T-cell (primary cell): ENCODE measurements at regions not wholly inside any gene's neighbourhood (a gene's known extent, or its start where the extent isn't known, plus 50 kb on each side); places are given as distances from the start of the nearest gene placed in this dataset.
"Not testable (repeated sequence)": the region's sequence is repeated elsewhere in the genome, so short reads cannot be mapped to it uniquely, and the experiment has no call there.

ENCODE experiments used
- ATAC-seq, 4 experiments: fragments of 200-7000 bp in 3 of 4; fragments of 150-1000 bp in 1 of 4; cut with Tn5 transposase; replicated peaks in 1 of 4; 1 replicate in 3 of 4; 2 replicates in 1 of 4; pipeline ENCODE4 v1.10.0; 2021; ENCODE audit warnings: moderate library complexity in 3 of 4, mild to moderate bottlenecking in 2 of 4, moderate number of reproducible peaks in 1 of 4
- CTCF ChIA-PET, 2 donors: fragments of 300-600 bp; sonication (Branson Sonifier 250); formaldehyde crosslinking; loops; one replicate each; lab custom pipeline; 2022; ENCODE audit warnings: antibody characterized with exemption in 2 of 2; lab: Charles Lee
- POLR2A ChIA-PET, 2 donors: fragments of 300-600 bp; sonication (Branson Sonifier 250); formaldehyde crosslinking; loops; one replicate each; lab custom pipeline; 2022; ENCODE audit warnings: antibody characterized with exemption in 2 of 2; lab: Charles Lee
- DNase-seq, 35 experiments: peaks; one replicate each; pipeline versions ENCODE4 v3.0.0 to v3.0.0-alpha.2; 2013 to 2023
- H3K27ac ChIP-seq: one replicate; pipeline ENCODE4 v1.5.1; 2013; ENCODE audit warnings: low read length
- H3K27me3 ChIP-seq, 2 experiments: replicated peaks in 1 of 2; 1 replicate in 1 of 2; 2 replicates in 1 of 2; pipeline versions ENCODE4 v1.6.1 to v1.7.0; 2013; ENCODE audit warnings: low read length in 1 of 2, mixed read lengths in 1 of 2; ENCODE audit not compliant: control insufficient read depth in 2 of 2, insufficient read depth in 2 of 2; ENCODE audit errors: extremely low read depth in 1 of 2
- H3K36me3 ChIP-seq, 2 donors: 1 replicate in 1 of 2; 2 replicates in 1 of 2; pipeline versions ENCODE4 v1.6.1 to v1.7.0; 2013; ENCODE audit warnings: low read length in 1 of 2; ENCODE audit not compliant: control insufficient read depth in 2 of 2, insufficient read depth in 1 of 2; ENCODE audit errors: extremely low read depth in 1 of 2
- H3K4me1 ChIP-seq, 2 experiments: 1 replicate in 1 of 2; 2 replicates in 1 of 2; pipeline versions ENCODE4 v1.6.1 to v1.7.0; 2013; ENCODE audit warnings: low read length in 2 of 2, mixed read lengths in 1 of 2; ENCODE audit not compliant: insufficient read depth in 2 of 2, control insufficient read depth in 1 of 2; ENCODE audit errors: extremely low read depth in 1 of 2
- H3K4me3 ChIP-seq, 2 donors: 1 replicate in 1 of 2; 2 replicates in 1 of 2; pipeline versions ENCODE4 v1.5.1 to v1.7.0; 2013; ENCODE audit warnings: mild to moderate bottlenecking in 2 of 2, low read length in 1 of 2, moderate library complexity in 1 of 2; ENCODE audit not compliant: control insufficient read depth in 1 of 2; ENCODE audit errors: extremely low read depth in 1 of 2
- H3K9me3 ChIP-seq: 2 replicates; pipeline ENCODE4 v1.7.0; 2013
- H3K27ac Mint-ChIP-seq, 2 donors: one replicate each; pipeline ENCODE4 v1.8.0; 2020 to 2021; ENCODE audit warnings: mild to moderate bottlenecking in 2 of 2, mixed read lengths in 2 of 2
- H3K27me3 Mint-ChIP-seq, 2 donors: one replicate each; pipeline ENCODE4 v1.8.0; 2021 to 2022; ENCODE audit warnings: mixed read lengths in 2 of 2
- H3K36me3 Mint-ChIP-seq: one replicate; pipeline ENCODE4 v1.8.0; 2021; ENCODE audit warnings: mixed read lengths
- H3K4me1 Mint-ChIP-seq, 3 donors: one replicate each; pipeline ENCODE4 v1.8.0; 2020 to 2022; ENCODE audit warnings: mixed read lengths in 3 of 3, mild to moderate bottlenecking in 1 of 3
- H3K4me3 Mint-ChIP-seq, 3 donors: one replicate each; pipeline ENCODE4 v1.8.0; 2020 to 2022; ENCODE audit warnings: mild to moderate bottlenecking in 3 of 3, mixed read lengths in 3 of 3, moderate library complexity in 3 of 3
- H3K9me3 Mint-ChIP-seq, 3 donors: one replicate each; pipeline ENCODE4 v1.8.0; 2020 to 2022; ENCODE audit warnings: mixed read lengths in 3 of 3
- WGBS: methylation state at CpG from one replicate; pipeline ENCODE4 v1.1.5; 2013; ENCODE audit warnings: missing lambda C conversion rate; ENCODE audit not compliant: insufficient coverage; 5-methylcytosine and 5-hydroxymethylcytosine counted together

DNA sequence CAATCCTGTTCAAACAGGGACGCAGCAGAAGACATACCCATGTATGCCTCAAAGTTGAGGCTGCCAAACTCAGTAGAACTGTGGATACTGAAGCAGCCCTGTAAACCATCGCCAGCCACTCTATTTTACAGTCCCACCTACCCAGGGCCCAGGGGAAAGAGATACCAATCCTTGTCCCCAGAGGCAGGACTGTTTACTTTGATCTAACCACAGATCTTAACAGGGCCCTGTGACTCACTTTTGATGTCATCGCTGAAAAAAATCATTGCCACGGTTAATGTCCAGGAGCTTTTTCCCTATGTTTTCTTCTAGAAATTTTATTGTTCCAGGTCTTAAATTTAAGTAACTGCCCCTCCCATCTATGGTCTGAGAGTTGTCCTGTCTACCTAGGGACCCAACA, 538.4 kb upstream of the NCAM2 start:
- Mint-ChIP-seq H3K36me3 (no peaks in the 10 kb centered on the region), H3K4me1 (no peaks in the 10 kb centered on the region), H3K9me3 (peaks cover 6 to 11% (median 7%) of the 10 kb centered on the region in 3 donors), H3K4me3 (no peak overlapping the region), H3K27me3 (no peaks in the 10 kb centered on the region), H3K27ac (no peak overlapping the region)
- 79% methylated on average over 2 of the region's 4 CpGs for WGBS
- Histone ChIP-seq H3K27me3 (no peaks in the 10 kb centered on the region), H3K9me3 (no peaks in the 10 kb centered on the region), H3K27ac (no peak overlapping the region), H3K4me3 (no peak overlapping the region), H3K36me3 (no peaks in the 10 kb centered on the region), H3K4me1 (no peaks in the 10 kb centered on the region)
- ATAC-seq (no peak), DNase-seq (no peak)
- ChIA-PET CTCF (no interaction called here), POLR2A (no interaction called here)

GRCh38 chr21:20463362-20463761, 534.8 kb upstream of the NCAM2 start:
- DNase-seq = no peak
- no peak overlapping the region for H3K27ac ChIP-seq
- no peaks in the 10 kb centered on the region for H3K27me3 ChIP-seq
- Mint-ChIP-seq H3K4me3 (no peak overlapping the region), H3K4me1 (no peaks in the 10 kb centered on the region), H3K36me3 (no peaks in the 10 kb centered on the region), H3K27ac (no peak overlapping the region), H3K27me3 (no peaks in the 10 kb centered on the region), H3K9me3 (peaks cover 6 to 13% (median 10%) of the 10 kb centered on the region in 3 donors)
- H3K4me1 ChIP-seq = no peaks in the 10 kb centered on the region
- ATAC-seq = no peak
- no peaks in the 10 kb centered on the region for H3K9me3 ChIP-seq
- ChIA-PET POLR2A (no interaction called here), CTCF (no interaction called here)
- no peak overlapping the region for H3K4me3 ChIP-seq
- no peaks in the 10 kb centered on the region for H3K36me3 ChIP-seq

DNA sequence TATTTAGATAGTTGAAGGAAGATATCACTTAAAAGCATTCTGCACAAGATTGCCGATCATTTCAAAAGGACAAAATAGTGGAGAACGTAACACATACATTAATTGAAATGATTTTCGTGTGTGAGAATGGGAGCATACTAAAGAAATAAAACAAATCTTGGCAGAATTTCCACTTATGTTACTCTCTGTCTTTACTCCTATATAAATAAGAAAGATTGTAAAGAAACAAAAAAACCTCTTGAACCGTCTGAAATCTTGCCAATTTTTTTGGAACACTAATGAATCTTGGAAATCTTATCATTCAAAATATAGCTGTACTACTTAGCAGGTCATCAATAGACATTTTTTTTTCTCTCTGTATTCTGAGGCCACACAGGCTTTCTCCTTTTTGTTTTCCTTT, 528.8 kb upstream of the NCAM2 start:
- CTCF ChIA-PET = no interaction called here
- H3K9me3 ChIP-seq = no peaks in the 10 kb centered on the region

GRCh38 chr21:20486303-20486702, 511.9 kb upstream of the NCAM2 start:
- no peaks in the 10 kb centered on the region for H3K36me3 Mint-ChIP-seq
- ChIA-PET POLR2A (interaction anchor here in 1 of 2 donors (0.6 kb wide), 1 partner anchor 684 kb away, joined by 3 read pairs; no protein-coding TSS in a partner anchor), CTCF (no interaction called here)
- no peaks in the 10 kb centered on the region for H3K4me1 Mint-ChIP-seq
- Histone ChIP-seq H3K36me3 (no peaks in the 10 kb centered on the region), H3K4me1 (no peaks in the 10 kb centered on the region), H3K27ac (no peak overlapping the region), H3K9me3 (no peaks in the 10 kb centered on the region), H3K4me3 (no peak overlapping the region), H3K27me3 (no peaks in the 10 kb centered on the region)
- ATAC-seq (no peak), DNase-seq (no peak)
- no peak overlapping the region for H3K4me3 Mint-ChIP-seq
- no peaks in the 10 kb centered on the region for H3K27me3 Mint-ChIP-seq
- H3K9me3 Mint-ChIP-seq = peaks cover 0 to 9% (median 0%) of the 10 kb centered on the region in 3 donors
- no peak overlapping the region for H3K27ac Mint-ChIP-seq

More for the DNA sequence above, 528.8 kb upstream of the NCAM2 start:
- DNase-seq (no peak), ATAC-seq (no peak)
- H3K4me3 Mint-ChIP-seq = no peak overlapping the region
- Histone ChIP-seq H3K4me3 (no peak overlapping the region), H3K27me3 (no peaks in the 10 kb centered on the region), H3K36me3 (no peaks in the 10 kb centered on the region), H3K27ac (no peak overlapping the region), H3K4me1 (no peaks in the 10 kb centered on the region)
- H3K27me3 Mint-ChIP-seq = no peaks in the 10 kb centered on the region
- 50% methylated on average over 1 of the region's 4 CpGs for WGBS
- POLR2A ChIA-PET = no interaction called here
- no peaks in the 10 kb centered on the region for H3K36me3 Mint-ChIP-seq
- H3K27ac Mint-ChIP-seq = no peak overlapping the region
- no peaks in the 10 kb centered on the region for H3K4me1 Mint-ChIP-seq
- peaks cover 0 to 8% (median 4%) of the 10 kb centered on the region in 3 donors for H3K9me3 Mint-ChIP-seq

GRCh38 chr21:20502915-20503314, 495.3 kb upstream of the NCAM2 start:
- ATAC-seq, POLR2A ChIA-PET, H3K27me3 ChIP-seq, H3K27ac Mint-ChIP-seq, H3K4me3 ChIP-seq, H3K4me1 ChIP-seq, H3K4me1 Mint-ChIP-seq, H3K4me3 Mint-ChIP-seq, CTCF ChIA-PET, H3K36me3 Mint-ChIP-seq, DNase-seq, H3K27me3 Mint-ChIP-seq, H3K27ac ChIP-seq, H3K36me3 ChIP-seq, H3K9me3 ChIP-seq: not testable (repeated sequence)
- H3K9me3 Mint-ChIP-seq = peaks cover 25 to 54% (median 35%) of the 10 kb centered on the region in 3 donors
- 71% methylated on average over 2 of the region's 3 CpGs for WGBS

DNA sequence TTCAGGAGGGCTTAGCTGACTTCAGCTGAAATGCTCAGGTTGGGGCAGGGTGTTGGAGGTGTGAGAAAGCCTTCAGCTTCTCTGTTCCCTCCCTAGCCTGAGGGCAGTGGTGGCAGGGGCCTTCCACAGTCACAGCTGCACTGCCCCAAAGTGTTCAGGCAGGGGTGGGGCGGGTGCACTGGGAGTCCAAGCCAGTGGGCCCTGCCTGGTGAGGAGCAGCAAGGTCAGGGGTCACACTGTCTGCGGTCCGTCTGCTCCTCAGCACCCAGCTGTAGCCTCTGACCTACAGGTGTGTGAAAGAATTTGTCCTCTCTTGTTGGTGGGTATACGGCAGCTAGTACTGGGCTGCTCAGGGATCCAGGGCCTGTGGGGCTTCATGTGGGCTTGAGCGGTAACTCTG, 490.4 kb upstream of the NCAM2 start:
- H3K4me3 Mint-ChIP-seq = no peak overlapping the region
- WGBS = 87% methylated on average over 3 of the region's 5 CpGs
- no peaks in the 10 kb centered on the region for H3K36me3 Mint-ChIP-seq
- no peak overlapping the region for H3K27ac Mint-ChIP-seq
- no peak overlapping the region for H3K4me3 ChIP-seq
- no peak for ATAC-seq
- no peaks in the 10 kb centered on the region for H3K9me3 ChIP-seq
- H3K36me3 ChIP-seq = no peaks in the 10 kb centered on the region
- H3K27ac ChIP-seq = no peak overlapping the region
- H3K4me1 ChIP-seq = no peaks in the 10 kb centered on the region
- H3K27me3 ChIP-seq = no peaks in the 10 kb centered on the region
- ChIA-PET CTCF (no interaction called here), POLR2A (no interaction called here)
- H3K27me3 Mint-ChIP-seq = no peaks in the 10 kb centered on the region
- no peak for DNase-seq
- peaks cover 15 to 44% (median 29%) of the 10 kb centered on the region in 3 donors for H3K9me3 Mint-ChIP-seq
- no peaks in the 10 kb centered on the region for H3K4me1 Mint-ChIP-seq

DNA sequence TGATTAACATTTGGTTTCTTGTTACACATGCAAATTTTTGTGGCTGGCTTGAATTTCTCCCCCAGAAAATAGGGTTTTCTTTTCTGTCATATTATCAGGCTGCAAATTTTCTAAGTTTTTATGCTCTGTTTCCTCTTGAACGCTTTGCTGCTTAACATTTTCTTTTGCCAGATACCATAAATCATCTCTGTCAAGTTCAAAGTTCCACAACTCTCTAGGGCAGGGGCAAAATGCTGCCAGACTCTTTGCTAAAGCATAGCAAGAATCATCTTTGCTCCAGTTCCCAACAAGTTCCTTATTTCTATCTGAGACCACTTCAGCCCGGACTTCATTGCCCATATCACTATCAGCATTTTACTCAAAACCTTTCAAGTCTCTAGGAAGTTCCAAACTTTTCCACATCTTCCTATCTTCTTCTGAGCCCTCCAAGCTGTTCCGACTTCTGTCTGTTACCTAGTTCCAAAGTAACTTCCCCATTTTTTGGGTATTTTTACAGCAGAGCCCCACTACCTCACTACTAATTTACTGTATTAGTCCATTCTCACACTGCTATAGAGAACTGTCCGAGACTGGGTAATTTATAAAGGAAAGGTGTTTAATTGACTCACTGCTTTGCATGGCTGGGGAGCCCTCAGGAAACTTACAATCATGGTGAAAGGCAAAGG, 486.9 kb upstream of the NCAM2 start:
- Histone ChIP-seq H3K36me3 (no peaks in the 10 kb centered on the region), H3K4me1 (no peaks in the 10 kb centered on the region), H3K9me3 (no peaks in the 10 kb centered on the region), H3K27me3 (no peaks in the 10 kb centered on the region), H3K4me3 (no peak overlapping the region), H3K27ac (no peak overlapping the region)
- Mint-ChIP-seq H3K27ac (no peak overlapping the region), H3K36me3 (no peaks in the 10 kb centered on the region), H3K27me3 (no peaks in the 10 kb centered on the region), H3K9me3 (peaks cover 15 to 21% (median 17%) of the 10 kb centered on the region in 3 donors), H3K4me3 (no peak overlapping the region), H3K4me1 (no peaks in the 10 kb centered on the region)
- ATAC-seq = no peak
- ChIA-PET CTCF (no interaction called here), POLR2A (interaction anchor here in 1 of 2 donors (0.8 kb wide), 1 partner anchor 34 kb away, joined by 4 read pairs; no protein-coding TSS in a partner anchor)
- no peak for DNase-seq
- 7% methylated on average over 1 of the region's 4 CpGs for WGBS
